CD4-positive, alpha-beta T cell (primary cell): ENCODE measurements at regions not wholly inside any gene's neighbourhood (a gene's known extent, or its start where the extent isn't known, plus 50 kb on each side); places are given as distances from the start of the nearest gene placed in this dataset.

Experiments
- ATAC-seq: fragments of 200-7000 bp; cut with Tn5 transposase; one replicate; pipeline ENCODE4 v1.10.0; 2022; ENCODE audit warnings: mild to moderate bottlenecking; ENCODE audit not compliant: poor library complexity
- CTCF ChIA-PET: fragments of 350-600 bp; sonication (Branson Sonifier 250); formaldehyde crosslinking; loops from one replicate; lab custom pipeline; 2021; ENCODE audit warnings: antibody characterized with exemption, inconsistent platforms; lab: Charles Lee
- POLR2A ChIA-PET: fragments of 350-600 bp; sonication (Branson Sonifier 250); formaldehyde crosslinking; loops from one replicate; lab custom pipeline; 2021; ENCODE audit warnings: antibody characterized with exemption, inconsistent platforms; lab: Charles Lee
- DNase-seq, 14 experiments: peaks; one replicate each; pipeline ENCODE4 v3.0.0-alpha.2; 2013 to 2020; ENCODE audit warnings: mixed read lengths in 2 of 14
- H3K27ac ChIP-seq, 2 donors: one replicate each; pipeline versions ENCODE4 v1.5.1 to v1.7.0; 2013; ENCODE audit warnings: low read length in 2 of 2, low read depth in 1 of 2, mild to moderate bottlenecking in 1 of 2
- H3K27me3 ChIP-seq, 2 experiments: 1 replicate in 1 of 2; 2 replicates in 1 of 2; pipeline versions ENCODE4 v1.6.1 to v1.7.0; 2013; ENCODE audit warnings: low read length in 2 of 2, control low read depth in 1 of 2, mild to moderate bottlenecking in 1 of 2, moderate library complexity in 1 of 2; ENCODE audit not compliant: insufficient read depth in 2 of 2, control insufficient read depth in 1 of 2
- H3K36me3 ChIP-seq: one replicate; pipeline ENCODE4 v1.6.1; 2013; ENCODE audit warnings: low read length, control low read depth; ENCODE audit not compliant: insufficient read depth
- H3K4me1 ChIP-seq: one replicate; pipeline ENCODE4 v1.6.1; 2013; ENCODE audit warnings: low read length, control low read depth; ENCODE audit not compliant: insufficient read depth
- H3K4me3 ChIP-seq: one replicate; pipeline ENCODE4 v1.5.1; 2013; ENCODE audit warnings: mild to moderate bottlenecking, low read length, moderate library complexity
- H3K9me3 ChIP-seq, 2 experiments: 1 replicate in 1 of 2; 2 replicates in 1 of 2; pipeline versions ENCODE4 v1.6.1 to v1.7.0; 2013; ENCODE audit warnings: low read length in 2 of 2, mild to moderate bottlenecking in 2 of 2, control low read depth in 1 of 2, moderate library complexity in 1 of 2; ENCODE audit not compliant: control insufficient read depth in 1 of 2, insufficient read depth in 1 of 2
- H3K27ac Mint-ChIP-seq: one replicate; pipeline ENCODE4 v1.8.0; 2020; ENCODE audit warnings: mixed read lengths
- H3K27me3 Mint-ChIP-seq: one replicate; pipeline ENCODE4 v1.8.0; 2021; ENCODE audit warnings: mixed read lengths
- H3K36me3 Mint-ChIP-seq: one replicate; pipeline ENCODE4 v1.8.0; 2021; ENCODE audit warnings: low read depth, mixed read lengths
- H3K4me1 Mint-ChIP-seq: one replicate; pipeline ENCODE4 v1.8.0; 2021; ENCODE audit warnings: low read depth, mixed read lengths
- H3K4me3 Mint-ChIP-seq: one replicate; pipeline ENCODE4 v1.8.0; 2020; ENCODE audit warnings: mild to moderate bottlenecking, mixed read lengths
- H3K9me3 Mint-ChIP-seq: one replicate; pipeline ENCODE4 v1.8.0; 2020; ENCODE audit warnings: mixed read lengths
- CTCF ChIP-seq: fragments of 200-600 bp; IDR thresholded peaks from one replicate; pipeline ENCODE4 v1.8.0; 2022; ENCODE audit warnings: antibody characterized with exemption, mild to moderate bottlenecking
- intact Hi-C, 2 experiments: fragments of 100-400 bp; cut with DNase I in 1 of 2; cut with micrococcal nuclease in 1 of 2; formaldehyde crosslinking; loops; one replicate each; pipeline versions ENCODE4 v1.15.1 to v1.9.0; 2023 to 2025; cut with DNase I, micrococcal nuclease

- Histone ChIP-seq H3K4me1 (peaks cover 66% of the 10 kb centered on the region), H3K9me3 (no peaks in the 10 kb centered on the region), H3K27me3 (no peaks in the 10 kb centered on the region), H3K36me3 (no peaks in the 10 kb centered on the region), H3K27ac (peak overlapping the region; percentile 76 to 88), H3K4me3 (peak overlapping the region; percentile 36)
- ATAC-seq (peak; percentile 70), DNase-seq (peak; percentile 64 to 91 (median 83))
- CTCF ChIA-PET = interaction anchor here (1.4 to 4.0 kb wide), 3 partner anchors 62 to 77 kb away, joined by 4 to 19 read pairs (median 4); partner anchors contain the start of genes ITM2B and MED4
- Mint-ChIP-seq H3K27me3 (no peaks in the 10 kb centered on the region), H3K4me3 (peak overlapping the region; percentile 62), H3K4me1 (peaks cover 82% of the 10 kb centered on the region), H3K27ac (peak overlapping the region; percentile 93), H3K9me3 (no peaks in the 10 kb centered on the region), H3K36me3 (no peaks in the 10 kb centered on the region)
- no peak for TF ChIP-seq CTCF
- POLR2A ChIA-PET = interaction anchor here (0.8 to 7.1 kb wide), 16 partner anchors 11 to 119 kb away, joined by 3 to 92 read pairs (median 6); partner anchors contain the start of genes ITM2B, MED4 and NUDT15
- intact Hi-C loops = loop anchor here (1.0 to 2.0 kb wide), 4 partner anchors 30 to 146 kb away; partner anchors contain the start of genes ITM2B (in 2 of the 2) and RB1 (in 1 of the 2)
Observed at GRCh38 chr13:48156466-48156865, 61.6 kb upstream of the MED4 start.

- no peaks in the 10 kb centered on the region for H3K27me3 ChIP-seq
- intact Hi-C loops = loop anchor here (1.0 to 2.0 kb wide), 4 partner anchors 29 to 147 kb away; partner anchors contain the start of genes ITM2B (in 2 of the 2) and RB1 (in 1 of the 2)
- Mint-ChIP-seq H3K4me3 (peak overlapping the region; percentile 62), H3K27me3 (no peaks in the 10 kb centered on the region), H3K4me1 (peaks cover 86% of the 10 kb centered on the region), H3K36me3 (no peaks in the 10 kb centered on the region), H3K27ac (peak overlapping the region; percentile 93), H3K9me3 (no peaks in the 10 kb centered on the region)
- TF ChIP-seq CTCF = no peak
- ATAC-seq (peak; percentile 88), DNase-seq (peak in 9 of 14 experiments; percentile 7 to 92 (median 39))
- CTCF ChIA-PET = interaction anchor here (0.7 to 4.0 kb wide), 5 partner anchors 29 to 98 kb away, joined by 3 to 19 read pairs (median 6); partner anchors contain the start of genes ITM2B and MED4
- H3K36me3 ChIP-seq = no peaks in the 10 kb centered on the region
- H3K4me1 ChIP-seq = peaks cover 72% of the 10 kb centered on the region
- peak overlapping the region; percentile 76 to 88 for H3K27ac ChIP-seq
- POLR2A ChIA-PET = interaction anchor here (0.7 to 7.1 kb wide), 22 partner anchors 11 to 377 kb away, joined by 3 to 92 read pairs (median 6); partner anchors contain the start of genes ITM2B, MED4, NUDT15 and RB1
- H3K9me3 ChIP-seq = peaks cover 0 to under 1% of the 10 kb centered on the region in 2 experiments
- H3K4me3 ChIP-seq = peak overlapping the region; percentile 36
Observed at GRCh38 chr13:48155848-48156247, 60.9 kb upstream of the MED4 start.

GRCh38 chr13:48154671-48155070 is 59.8 kb upstream of the MED4 start:
- H3K4me3 Mint-ChIP-seq = no peak overlapping the region

More at GRCh38 chr13:48154671-48155070, 59.8 kb upstream of the MED4 start:
- Histone ChIP-seq H3K4me1 (peaks cover 83% of the 10 kb centered on the region), H3K27ac (no peak overlapping the region), H3K36me3 (no peaks in the 10 kb centered on the region), H3K27me3 (no peaks in the 10 kb centered on the region), H3K4me3 (no peak overlapping the region), H3K9me3 (peaks cover 0 to 5% of the 10 kb centered on the region in 2 experiments)
- intact Hi-C loops = loop anchor here in 1 of 2 experiments (5.0 kb wide), 1 partner anchor 68 kb away; no protein-coding TSS in a partner anchor
- Mint-ChIP-seq H3K36me3 (no peaks in the 10 kb centered on the region), H3K27ac (peak overlapping the region; percentile 93), H3K4me1 (peaks cover 83% of the 10 kb centered on the region), H3K27me3 (no peaks in the 10 kb centered on the region), H3K9me3 (no peaks in the 10 kb centered on the region)
- no peak for DNase-seq
- TF ChIP-seq CTCF = no peak
- ChIA-PET CTCF (interaction anchor here (1.5 to 4.0 kb wide), 4 partner anchors 28 to 78 kb away, joined by 4 to 19 read pairs (median 6); partner anchors contain the start of genes ITM2B and MED4), POLR2A (interaction anchor here (0.7 to 7.1 kb wide), 7 partner anchors 13 to 92 kb away, joined by 3 to 92 read pairs (median 3); partner anchors contain the start of gene ITM2B)
- no peak for ATAC-seq
